Mammary epithelial cell (primary cell): ENCODE measurements at regions not wholly inside any gene's neighbourhood (a gene's known extent, or its start where the extent isn't known, plus 50 kb on each side); places are given as distances from the start of the nearest gene placed in this dataset.

Experiments
- CTCF ChIP-seq, 2 donors: IDR thresholded peaks in 1 of 2; conservative IDR thresholded peaks in 1 of 2; 2 replicates each; pipeline ENCODE4 v1.5.1; 2011 to 2012; ENCODE audit warnings: inconsistent platforms in 2 of 2, low read length in 2 of 2, mild to moderate bottlenecking in 2 of 2, control low read depth in 1 of 2, low read depth in 1 of 2; ENCODE audit not compliant: insufficient read depth in 1 of 2; ENCODE audit errors: extremely low read depth in 1 of 2
- EZH2 ChIP-seq: IDR thresholded peaks from 2 replicates; pipeline ENCODE4 v1.6.1; 2012; ENCODE audit warnings: low read length, inconsistent platforms, borderline replicate concordance

GRCh38 chr7:79868010-79868409 lies 266.6 kb upstream of the GNAI1 start:
- TF ChIP-seq CTCF (conservative IDR thresholded peaks at IDR 0.05 in 1 of 2, IDR thresholded peaks at IDR 0.05 in 1 of 2; ENCODE audit: extremely low read depth in 1 of 2, insufficient read depth in 1 of 2, low read depth in 1 of 2, low read length in 2 of 2) (no peak), EZH2 (no peak)
